CD14-positive monocyte (primary cell): ENCODE measurements at regions not wholly inside any gene's neighbourhood (a gene's known extent, or its start where the extent isn't known, plus 50 kb on each side); places are given as distances from the start of the nearest gene placed in this dataset.
A peak's percentile ranks its signal among the peaks of the same experiment; 100 is the strongest.

Experiments used
- DNase-seq, 3 donors: peaks; one replicate each; pipeline ENCODE4 v3.0.0-alpha.2; 2011 to 2022
- H2AFZ ChIP-seq: 2 replicates; pipeline ENCODE4 v1.6.0; 2012; ENCODE audit warnings: mild to moderate bottlenecking, low read depth, low read length, inconsistent platforms; ENCODE audit not compliant: insufficient read depth, poor library complexity, severe bottlenecking
- H3K27ac ChIP-seq, 2 donors: 1 replicate in 1 of 2; 2 replicates in 1 of 2; pipeline ENCODE4 v1.5.1; 2012 to 2013; ENCODE audit warnings: low read length in 2 of 2, control low read depth in 1 of 2, inconsistent platforms in 1 of 2, low read depth in 1 of 2, mild to moderate bottlenecking in 1 of 2
- H3K27me3 ChIP-seq, 2 donors: one replicate each; pipeline versions ENCODE4 v1.6.0 to v1.6.1; 2011 to 2013; ENCODE audit warnings: low read length in 2 of 2; ENCODE audit not compliant: control insufficient read depth in 2 of 2, insufficient read depth in 2 of 2
- H3K36me3 ChIP-seq, 2 donors: replicated peaks in 1 of 2; 1 replicate in 1 of 2; 2 replicates in 1 of 2; pipeline versions ENCODE4 v1.5.1 to v1.6.1; 2012 to 2013; ENCODE audit warnings: low read length in 2 of 2, control low read depth in 1 of 2, inconsistent platforms in 1 of 2, mild to moderate bottlenecking in 1 of 2; ENCODE audit not compliant: insufficient read depth in 2 of 2, control insufficient read depth in 1 of 2
- H3K4me1 ChIP-seq, 2 donors: 1 replicate in 1 of 2; 2 replicates in 1 of 2; pipeline versions ENCODE4 v1.5.1 to v1.6.1; 2012 to 2013; ENCODE audit warnings: low read length in 2 of 2, control low read depth in 1 of 2, inconsistent platforms in 1 of 2, mild to moderate bottlenecking in 1 of 2, moderate library complexity in 1 of 2; ENCODE audit not compliant: insufficient read depth in 2 of 2, control insufficient read depth in 1 of 2
- H3K4me2 ChIP-seq: replicated peaks from 2 replicates; pipeline ENCODE3; 2012; ENCODE audit warnings: low read length, moderate library complexity, mild to moderate bottlenecking; ENCODE audit not compliant: poor library complexity, severe bottlenecking; ENCODE audit errors: extremely low read depth
- H3K4me3 ChIP-seq, 3 experiments: fragments of 200-600 bp in 1 of 3; sonication (generic) in 1 of 3; replicated peaks in 1 of 3; 1 replicate in 2 of 3; 2 replicates in 1 of 3; pipeline ENCODE4 v1.5.1; 2011 to 2013; ENCODE audit warnings: low read length in 3 of 3, mild to moderate bottlenecking in 3 of 3, control low read depth in 2 of 3, low read depth in 2 of 3, inconsistent platforms in 1 of 3, moderate library complexity in 1 of 3
- H3K79me2 ChIP-seq: 2 replicates; pipeline ENCODE4 v1.6.0; 2012; ENCODE audit warnings: mild to moderate bottlenecking, control low read depth, inconsistent platforms, low read length, moderate library complexity; ENCODE audit not compliant: insufficient read depth
- H3K9ac ChIP-seq: 2 replicates; pipeline ENCODE4 v1.6.0; 2017; ENCODE audit warnings: low read length, mild to moderate bottlenecking; ENCODE audit not compliant: insufficient read depth, poor library complexity, severe bottlenecking
- H3K9me3 ChIP-seq, 2 donors: replicated peaks in 1 of 2; 1 replicate in 1 of 2; 2 replicates in 1 of 2; pipeline versions ENCODE4 v1.5.1 to v1.6.1; 2012 to 2013; ENCODE audit warnings: low read length in 2 of 2, control low read depth in 1 of 2; ENCODE audit not compliant: control insufficient read depth in 1 of 2, insufficient read depth in 1 of 2
- H4K20me1 ChIP-seq: 2 replicates; pipeline ENCODE4 v1.6.0; 2012; ENCODE audit warnings: mild to moderate bottlenecking, low read length, control low read depth, moderate library complexity; ENCODE audit not compliant: insufficient read depth
- H3K27ac Mint-ChIP-seq, 7 donors: one replicate each; pipeline ENCODE4 v1.8.0; 2020; ENCODE audit warnings: mild to moderate bottlenecking in 7 of 7, mixed read lengths in 7 of 7, moderate library complexity in 6 of 7, inconsistent platforms in 2 of 7
- H3K27me3 Mint-ChIP-seq, 3 donors: one replicate each; pipeline ENCODE4 v1.8.0; 2021 to 2022; ENCODE audit warnings: low read depth in 3 of 3, mild to moderate bottlenecking in 3 of 3, mixed read lengths in 3 of 3, moderate library complexity in 3 of 3, inconsistent platforms in 1 of 3
- H3K36me3 Mint-ChIP-seq, 2 donors: one replicate each; pipeline ENCODE4 v1.8.0; 2020; ENCODE audit warnings: mixed read lengths in 2 of 2, inconsistent platforms in 1 of 2, mild to moderate bottlenecking in 1 of 2
- H3K4me1 Mint-ChIP-seq: one replicate; pipeline ENCODE4 v1.8.0; 2020; ENCODE audit warnings: mild to moderate bottlenecking, mixed read lengths
- H3K4me3 Mint-ChIP-seq, 2 donors: one replicate each; pipeline ENCODE4 v1.8.0; 2020; ENCODE audit warnings: mild to moderate bottlenecking in 2 of 2, mixed read lengths in 2 of 2, moderate library complexity in 1 of 2
- H3K9me3 Mint-ChIP-seq, 7 donors: one replicate each; pipeline ENCODE4 v1.8.0; 2020 to 2022; ENCODE audit warnings: mixed read lengths in 7 of 7, mild to moderate bottlenecking in 6 of 7, moderate library complexity in 6 of 7, inconsistent platforms in 2 of 7
- WGBS: methylation state at CpG from one replicate; pipeline ENCODE4 v1.1.5; 2013; ENCODE audit warnings: missing lambda C conversion rate; ENCODE audit not compliant: insufficient coverage; 5-methylcytosine and 5-hydroxymethylcytosine counted together
- intact Hi-C, 2 donors: fragments of 100-400 bp; cut with micrococcal nuclease; formaldehyde crosslinking; loops; one replicate each; pipeline versions ENCODE4 v1.15.0 to v1.15.1; 2023
- TF ChIP-seq, protein P1 (sequence below): fragments of 200-600 bp; IDR thresholded peaks from one replicate; pipeline ENCODE4 v1.8.0; 2022; ENCODE audit warnings: antibody characterized with exemption, mild to moderate bottlenecking

- Mint-ChIP-seq H3K4me1 (peaks cover 18% of the 10 kb centered on the region), H3K4me3 (no peak overlapping the region), H3K27me3 (no peaks in the 10 kb centered on the region), H3K9me3 (peaks cover 0 to 4% (median 0%) of the 10 kb centered on the region in 7 donors), H3K36me3 (peaks cover 7 to 15% of the 10 kb centered on the region in 2 donors), H3K27ac (no peak overlapping the region)
- Histone ChIP-seq H3K4me1 (peaks cover 3 to 6% of the 10 kb centered on the region in 2 donors), H3K79me2 (peaks cover 32% of the 10 kb centered on the region), H3K27me3 (no peaks in the 10 kb centered on the region), H3K4me3 (no peak overlapping the region), H3K9me3 (no peaks in the 10 kb centered on the region), H3K36me3 (no peaks in the 10 kb centered on the region), H3K4me2 (no peak overlapping the region), H3K27ac (no peak overlapping the region), H2AFZ (no peak overlapping the region), H4K20me1 (peaks cover 42% of the 10 kb centered on the region), H3K9ac (no peak overlapping the region)
- intact Hi-C loops = loop anchor here (5.0 kb wide), 2 partner anchors 359 to 434 kb away; no protein-coding TSS in a partner anchor
- WGBS = 14% methylated on average over 1 of the region's 2 CpGs
- TF ChIP-seq, protein P1, sequence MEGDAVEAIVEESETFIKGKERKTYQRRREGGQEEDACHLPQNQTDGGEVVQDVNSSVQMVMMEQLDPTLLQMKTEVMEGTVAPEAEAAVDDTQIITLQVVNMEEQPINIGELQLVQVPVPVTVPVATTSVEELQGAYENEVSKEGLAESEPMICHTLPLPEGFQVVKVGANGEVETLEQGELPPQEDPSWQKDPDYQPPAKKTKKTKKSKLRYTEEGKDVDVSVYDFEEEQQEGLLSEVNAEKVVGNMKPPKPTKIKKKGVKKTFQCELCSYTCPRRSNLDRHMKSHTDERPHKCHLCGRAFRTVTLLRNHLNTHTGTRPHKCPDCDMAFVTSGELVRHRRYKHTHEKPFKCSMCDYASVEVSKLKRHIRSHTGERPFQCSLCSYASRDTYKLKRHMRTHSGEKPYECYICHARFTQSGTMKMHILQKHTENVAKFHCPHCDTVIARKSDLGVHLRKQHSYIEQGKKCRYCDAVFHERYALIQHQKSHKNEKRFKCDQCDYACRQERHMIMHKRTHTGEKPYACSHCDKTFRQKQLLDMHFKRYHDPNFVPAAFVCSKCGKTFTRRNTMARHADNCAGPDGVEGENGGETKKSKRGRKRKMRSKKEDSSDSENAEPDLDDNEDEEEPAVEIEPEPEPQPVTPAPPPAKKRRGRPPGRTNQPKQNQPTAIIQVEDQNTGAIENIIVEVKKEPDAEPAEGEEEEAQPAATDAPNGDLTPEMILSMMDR = no peak
- DNase-seq = peak in 1 of 3 donors; percentile 4
Observed at GRCh38 chr6:143578054-143578453, 66.5 kb upstream of the FUCA2 start.

DNA sequence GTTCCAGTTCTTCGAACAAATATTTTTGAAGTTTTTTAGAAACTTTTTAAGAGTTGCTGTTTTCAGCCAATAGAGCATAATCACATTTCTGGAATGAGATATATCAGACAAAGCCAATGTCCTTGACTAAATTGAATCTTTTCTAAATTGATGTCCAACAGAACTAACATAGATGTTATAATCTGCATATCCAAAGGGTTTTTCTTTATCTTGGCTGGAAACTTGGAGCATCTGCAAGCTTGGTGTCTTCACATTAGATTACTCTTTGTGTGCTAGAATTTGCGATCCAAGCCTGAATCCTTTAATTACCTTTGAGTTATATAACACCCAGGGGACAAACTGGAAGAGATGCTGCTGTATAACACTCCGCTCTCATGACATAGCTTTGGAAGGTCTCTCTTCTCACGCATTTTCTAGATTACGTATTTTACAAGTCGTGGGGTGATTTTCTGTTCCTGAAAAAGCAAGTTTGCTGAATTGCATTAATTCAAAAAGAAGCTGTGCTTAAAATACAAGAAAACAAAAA is 64.4 kb upstream of the FUCA2 start:
- Mint-ChIP-seq H3K36me3 (peaks cover 3 to 11% of the 10 kb centered on the region in 2 donors), H3K4me3 (no peak overlapping the region), H3K4me1 (peaks cover 8% of the 10 kb centered on the region), H3K9me3 (peaks cover 0 to 2% (median 0%) of the 10 kb centered on the region in 7 donors), H3K27ac (no peak overlapping the region), H3K27me3 (peaks cover 0 to 2% (median 0%) of the 10 kb centered on the region in 3 donors)
- no peaks in the 10 kb centered on the region for H3K36me3 ChIP-seq
- no CpG with 5 or more reads among the region's 6 CpGs for WGBS
- no peak overlapping the region for H2AFZ ChIP-seq
- TF ChIP-seq, protein P1 = no peak
- H4K20me1 ChIP-seq = peaks cover 48% of the 10 kb centered on the region
- H3K27ac ChIP-seq = no peak overlapping the region
- H3K9ac ChIP-seq = no peak overlapping the region
- peaks cover 42% of the 10 kb centered on the region for H3K79me2 ChIP-seq
- intact Hi-C loops = loop anchor here (1.0 to 5.0 kb wide), 3 partner anchors 361 to 436 kb away; no protein-coding TSS in a partner anchor
- peaks cover 3 to 6% of the 10 kb centered on the region in 2 donors for H3K4me1 ChIP-seq
- no peak for DNase-seq
- no peaks in the 10 kb centered on the region for H3K9me3 ChIP-seq
- no peaks in the 10 kb centered on the region for H3K27me3 ChIP-seq
- H3K4me2 ChIP-seq = no peak overlapping the region
- no peak overlapping the region for H3K4me3 ChIP-seq
